WTC11 (cell line): ENCODE measurements at regions not wholly inside any gene's neighbourhood (a gene's known extent, or its start where the extent isn't known, plus 50 kb on each side); places are given as distances from the start of the nearest gene placed in this dataset.

ENCODE experiments used
- ATAC-seq: fragments of 200-7000 bp; cut with Tn5 transposase; 2 replicates; pipeline ENCODE4 v1.10.0; 2021; ENCODE audit warnings: mild to moderate bottlenecking, moderate library complexity
- CTCF ChIA-PET: fragments of 300-600 bp; sonication (Branson Sonifier 250); formaldehyde crosslinking; loops from one replicate; lab custom pipeline; 2021; ENCODE audit warnings: antibody characterized with exemption; lab: Charles Lee
- POLR2A ChIA-PET: fragments of 350-600 bp; sonication (Branson Sonifier 250); formaldehyde crosslinking; loops from one replicate; lab custom pipeline; 2021; ENCODE audit warnings: antibody characterized with exemption; lab: Charles Lee
- DNase-seq: peaks from one replicate; pipeline ENCODE4 v3.0.0; 2021; ENCODE audit warnings: low spot score
- H3K27ac Mint-ChIP-seq: 2 replicates; pipeline ENCODE4 v1.8.0; 2021; ENCODE audit warnings: mixed read lengths
- H3K27me3 Mint-ChIP-seq: 2 replicates; pipeline ENCODE4 v1.8.0; 2021; ENCODE audit warnings: low read depth, mild to moderate bottlenecking, moderate library complexity, mixed read lengths
- H3K36me3 Mint-ChIP-seq: 2 replicates; pipeline ENCODE4 v1.8.0; 2021; ENCODE audit warnings: mixed read lengths
- H3K4me1 Mint-ChIP-seq: 2 replicates; pipeline ENCODE4 v1.8.0; 2022; ENCODE audit warnings: mixed read lengths
- H3K4me3 Mint-ChIP-seq: 2 replicates; pipeline ENCODE4 v1.8.0; 2021; ENCODE audit warnings: mild to moderate bottlenecking, moderate library complexity, mixed read lengths
- H3K9me3 Mint-ChIP-seq: 2 replicates; pipeline ENCODE4 v1.8.0; 2021; ENCODE audit warnings: mixed read lengths
- ATF2 ChIP-seq: sonication (generic); formaldehyde crosslinking; IDR thresholded peaks from 2 replicates; pipeline ENCODE4 v1.8.1; 2022; ENCODE audit warnings: low read depth, missing genetic modification reagents, borderline replicate concordance
- CREB1 ChIP-seq: sonication (generic); formaldehyde crosslinking; IDR thresholded peaks from 2 replicates; pipeline ENCODE4 v1.8.0; 2023; ENCODE audit warnings: mild to moderate bottlenecking, missing genetic modification reagents
- E2F1 ChIP-seq: sonication (generic); formaldehyde crosslinking; IDR thresholded peaks from 2 replicates; pipeline ENCODE4 v1.8.0; 2022; ENCODE audit warnings: mild to moderate bottlenecking, missing genetic modification reagents
- E2F4 ChIP-seq: sonication (generic); formaldehyde crosslinking; IDR thresholded peaks from 2 replicates; pipeline ENCODE4 v1.8.1; 2022; ENCODE audit warnings: low read depth, mild to moderate bottlenecking, moderate library complexity, missing genetic modification reagents, borderline replicate concordance
- ELF4 ChIP-seq: sonication (generic); formaldehyde crosslinking; IDR thresholded peaks from 2 replicates; pipeline ENCODE4 v1.8.1; 2022; ENCODE audit warnings: low read depth, mild to moderate bottlenecking, moderate library complexity, missing genetic modification reagents
- FOXK1 ChIP-seq: sonication (generic); formaldehyde crosslinking; IDR thresholded peaks from 2 replicates; pipeline ENCODE4 v1.8.0; 2022; ENCODE audit warnings: mild to moderate bottlenecking, moderate library complexity, missing genetic modification reagents
- FOXP1 ChIP-seq: sonication (generic); formaldehyde crosslinking; IDR thresholded peaks from 2 replicates; pipeline ENCODE4 v1.8.0; 2022; ENCODE audit warnings: missing genetic modification reagents, mild to moderate bottlenecking, moderate library complexity, borderline replicate concordance
- HMGA2 ChIP-seq: fragments of 250-450 bp; sonication (Bioruptor Pico); IDR thresholded peaks from 2 replicates; pipeline ENCODE4 v1.4.0; 2021; ENCODE audit warnings: mild to moderate bottlenecking, moderate library complexity
- IRF1 ChIP-seq: sonication (generic); formaldehyde crosslinking; IDR thresholded peaks from 2 replicates; pipeline ENCODE4 v1.8.0; 2023; ENCODE audit warnings: missing genetic modification reagents
- SP1 ChIP-seq: sonication (generic); formaldehyde crosslinking; conservative IDR thresholded peaks from 2 replicates; pipeline ENCODE4 v1.8.1; 2022; ENCODE audit warnings: missing genetic modification reagents
- USF2 ChIP-seq: sonication (generic); formaldehyde crosslinking; IDR thresholded peaks from 2 replicates; pipeline ENCODE4 v1.8.1; 2023; ENCODE audit warnings: mild to moderate bottlenecking, missing genetic modification reagents, moderate library complexity
- ZNF121 ChIP-seq: sonication (generic); formaldehyde crosslinking; IDR thresholded peaks from 2 replicates; pipeline ENCODE4 v1.8.0; 2023; ENCODE audit warnings: missing genetic modification reagents
- ZNF138 ChIP-seq: sonication (generic); formaldehyde crosslinking; conservative IDR thresholded peaks from 2 replicates; pipeline ENCODE4 v1.8.1; 2022; ENCODE audit warnings: mild to moderate bottlenecking, moderate library complexity, missing genetic modification reagents
- ZNF425 ChIP-seq: fragments of 250-450 bp; sonication (Bioruptor Pico); conservative IDR thresholded peaks from 2 replicates; pipeline ENCODE4 v1.9.0; 2021; ENCODE audit warnings: mild to moderate bottlenecking
- ZNF512 ChIP-seq: sonication (generic); formaldehyde crosslinking; IDR thresholded peaks from 2 replicates; pipeline ENCODE4 v1.8.1; 2022; ENCODE audit warnings: missing genetic modification reagents, borderline replicate concordance
- ZNF532 ChIP-seq: fragments of 250-450 bp; sonication (Bioruptor Pico); IDR thresholded peaks from 2 replicates; pipeline ENCODE4 v1.9.0; 2021; ENCODE audit warnings: mild to moderate bottlenecking, borderline replicate concordance

- POLR2A ChIA-PET = no interaction called here
- ATAC-seq = no peak
- Mint-ChIP-seq H3K36me3 (no peaks in the 10 kb centered on the region), H3K27me3 (no peaks in the 10 kb centered on the region)
- TF ChIP-seq FOXK1 (CRISPR knock-in tag) (no peak), CREB1 (CRISPR knock-in tag) (no peak), ZNF121 (no peak), E2F4 (CRISPR knock-in tag) (no peak), SP1 (CRISPR knock-in tag) (no peak), FOXP1 (CRISPR knock-in tag) (no peak), ZNF512 (CRISPR knock-in tag) (no peak), HMGA2 (CRISPR knock-in tag) (no peak), USF2 (CRISPR knock-in tag) (no peak), ZNF138 (CRISPR knock-in tag) (no peak), ZNF425 (CRISPR knock-in tag) (no peak), ZNF532 (CRISPR knock-in tag) (no peak)
- TF ChIP-seq, all 79 proteins: peak for 0
- Mint-ChIP-seq H3K9me3 (no peaks in the 10 kb centered on the region), H3K4me3 (no peak overlapping the region), H3K4me1 (peaks cover 11% of the 10 kb centered on the region), H3K27ac (no peak overlapping the region)
- DNase-seq = no peak
- CTCF ChIA-PET = no interaction called here
Observed at GRCh38 chr10:62744136-62744535, 60.4 kb upstream of the ADO start.

GRCh38 chr10:62745581-62745980, 58.9 kb upstream of the ADO start:
- Mint-ChIP-seq H3K36me3 (no peaks in the 10 kb centered on the region), H3K9me3 (no peaks in the 10 kb centered on the region), H3K27ac (no peak overlapping the region), H3K27me3 (no peaks in the 10 kb centered on the region), H3K4me3 (no peak overlapping the region), H3K4me1 (peaks cover 11% of the 10 kb centered on the region)
- DNase-seq (no peak), ATAC-seq (no peak)
- POLR2A ChIA-PET = no interaction called here
- CTCF ChIA-PET = no interaction called here
- TF ChIP-seq ZNF425 (CRISPR knock-in tag) (no peak), E2F4 (CRISPR knock-in tag) (no peak), ELF4 (CRISPR knock-in tag) (no peak), IRF1 (no peak), ATF2 (CRISPR knock-in tag) (no peak), E2F1 (no peak)
